ENCODE measurements at regions not wholly inside any gene's neighbourhood (a gene's known extent, or its start where the extent isn't known, plus 50 kb on each side); places are given as distances from the start of the nearest gene placed in this dataset.
A peak's percentile ranks its signal among the peaks of the same experiment; 100 is the strongest.

- DNase-seq (ENCODE audit: low read depth, low spot score) = no peak
- H3K27ac ChIP-seq (ENCODE audit: low read depth, low read length) = no peak overlapping the region
- H3K9me3 ChIP-seq (ENCODE audit: control insufficient read depth, insufficient read depth, low read length) = no peaks in the 10 kb centered on the region
- CTCF ChIA-PET = interaction anchor here (1.8 kb wide), 1 partner anchor 18 kb away, joined by 4 read pairs; no protein-coding TSS in a partner anchor
- no peaks in the 10 kb centered on the region for H3K27me3 ChIP-seq (ENCODE audit: control insufficient read depth, insufficient read depth, low read length)
- TF ChIP-seq, protein P1, sequence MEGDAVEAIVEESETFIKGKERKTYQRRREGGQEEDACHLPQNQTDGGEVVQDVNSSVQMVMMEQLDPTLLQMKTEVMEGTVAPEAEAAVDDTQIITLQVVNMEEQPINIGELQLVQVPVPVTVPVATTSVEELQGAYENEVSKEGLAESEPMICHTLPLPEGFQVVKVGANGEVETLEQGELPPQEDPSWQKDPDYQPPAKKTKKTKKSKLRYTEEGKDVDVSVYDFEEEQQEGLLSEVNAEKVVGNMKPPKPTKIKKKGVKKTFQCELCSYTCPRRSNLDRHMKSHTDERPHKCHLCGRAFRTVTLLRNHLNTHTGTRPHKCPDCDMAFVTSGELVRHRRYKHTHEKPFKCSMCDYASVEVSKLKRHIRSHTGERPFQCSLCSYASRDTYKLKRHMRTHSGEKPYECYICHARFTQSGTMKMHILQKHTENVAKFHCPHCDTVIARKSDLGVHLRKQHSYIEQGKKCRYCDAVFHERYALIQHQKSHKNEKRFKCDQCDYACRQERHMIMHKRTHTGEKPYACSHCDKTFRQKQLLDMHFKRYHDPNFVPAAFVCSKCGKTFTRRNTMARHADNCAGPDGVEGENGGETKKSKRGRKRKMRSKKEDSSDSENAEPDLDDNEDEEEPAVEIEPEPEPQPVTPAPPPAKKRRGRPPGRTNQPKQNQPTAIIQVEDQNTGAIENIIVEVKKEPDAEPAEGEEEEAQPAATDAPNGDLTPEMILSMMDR (IDR thresholded peaks at IDR 0.05; ENCODE audit: low read depth, low read length) = no peak
- POLR2A ChIA-PET = no interaction called here
- H3K4me3 ChIP-seq (ENCODE audit: low read depth, low read length) = no peak overlapping the region
Observed at GRCh38 chr9:12463641-12464040, 229.5 kb upstream of the TYRP1 start.

GRCh38 chr9:12464400-12464799 lies 228.8 kb upstream of the TYRP1 start:
- H3K9me3 ChIP-seq (ENCODE audit: control insufficient read depth, insufficient read depth, low read length) = no peaks in the 10 kb centered on the region
- TF ChIP-seq, protein P1 (IDR thresholded peaks at IDR 0.05; ENCODE audit: low read depth, low read length) = no peak
- H3K27ac ChIP-seq (ENCODE audit: low read depth, low read length) = no peak overlapping the region
- POLR2A ChIA-PET = no interaction called here
- no peak overlapping the region for H3K4me3 ChIP-seq (ENCODE audit: low read depth, low read length)
- no peak for DNase-seq (ENCODE audit: low read depth, low spot score)
- CTCF ChIA-PET = interaction anchor here (0.6 to 1.8 kb wide), 7 partner anchors 9 to 1153 kb away, joined by 3 to 5 read pairs (median 3); no protein-coding TSS in a partner anchor
- H3K27me3 ChIP-seq (ENCODE audit: control insufficient read depth, insufficient read depth, low read length) = no peaks in the 10 kb centered on the region

DNA sequence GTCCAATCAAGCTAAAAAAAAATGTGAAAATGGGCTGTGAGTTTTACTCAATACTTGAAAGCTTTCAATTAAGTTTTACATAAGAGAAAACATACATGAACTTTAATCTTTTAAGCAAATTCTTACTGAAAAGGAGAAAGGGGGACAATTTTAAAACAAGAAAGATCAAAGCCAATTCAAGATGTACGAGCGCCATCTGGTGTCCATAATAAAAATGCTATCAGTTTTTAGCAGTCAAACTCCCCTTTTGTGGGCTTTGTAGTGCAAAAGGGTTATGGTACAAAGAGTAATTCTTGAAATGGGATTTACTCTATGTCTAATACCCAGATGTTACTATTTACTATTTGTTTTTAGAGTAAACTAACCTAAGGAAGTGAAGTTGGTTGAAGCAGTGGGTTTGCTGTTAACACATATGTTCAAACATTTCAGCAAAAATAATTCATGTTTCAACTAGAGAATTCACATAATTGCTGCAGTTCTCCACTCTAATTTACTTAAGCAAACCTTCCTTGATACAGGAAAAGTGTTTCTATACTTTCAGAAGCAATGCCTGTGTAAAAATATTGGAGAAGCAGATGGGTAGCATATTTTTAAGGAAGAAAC lies 228.2 kb upstream of the TYRP1 start:
- no peak for DNase-seq (ENCODE audit: low read depth, low spot score)
- ChIA-PET POLR2A (no interaction called here), CTCF (interaction anchor here (0.6 to 1.8 kb wide), 8 partner anchors 9 to 1153 kb away, joined by 3 to 5 read pairs (median 3); no protein-coding TSS in a partner anchor)
- Histone ChIP-seq H3K27ac (ENCODE audit: low read depth, low read length) (no peak overlapping the region), H3K27me3 (ENCODE audit: control insufficient read depth, insufficient read depth, low read length) (no peaks in the 10 kb centered on the region), H3K4me3 (ENCODE audit: low read depth, low read length) (no peak overlapping the region), H3K9me3 (ENCODE audit: control insufficient read depth, insufficient read depth, low read length) (no peaks in the 10 kb centered on the region)
- TF ChIP-seq, protein P1 (IDR thresholded peaks at IDR 0.05; ENCODE audit: low read depth, low read length) = peak; percentile 64

DNA sequence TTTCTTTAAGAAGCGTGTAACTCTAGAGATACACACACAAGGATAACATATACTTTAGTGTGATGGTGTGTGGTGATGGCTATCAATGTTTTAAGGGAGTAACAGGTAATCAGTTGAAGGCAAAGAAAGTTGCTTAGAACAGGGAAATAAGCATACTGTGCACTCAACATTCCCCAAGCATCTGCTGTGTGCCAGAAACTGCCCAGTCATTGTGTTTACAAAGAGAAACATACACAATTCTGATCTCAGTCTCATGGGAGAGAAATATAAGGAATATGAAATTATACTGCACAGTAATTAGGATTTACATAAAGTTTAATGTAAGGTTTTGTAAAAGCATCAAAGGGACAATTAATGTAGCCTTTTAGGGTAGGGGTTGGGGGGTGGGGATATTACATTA lies 224.1 kb upstream of the TYRP1 start:
- no peaks in the 10 kb centered on the region for H3K27me3 ChIP-seq (ENCODE audit: control insufficient read depth, insufficient read depth, low read length)
- TF ChIP-seq, protein P1 (IDR thresholded peaks at IDR 0.05; ENCODE audit: low read depth, low read length) = no peak
- ChIA-PET CTCF (no interaction called here), POLR2A (no interaction called here)
- no peak for DNase-seq (ENCODE audit: low read depth, low spot score)
- no peak overlapping the region for H3K4me3 ChIP-seq (ENCODE audit: low read depth, low read length)
- H3K9me3 ChIP-seq (ENCODE audit: control insufficient read depth, insufficient read depth, low read length) = no peaks in the 10 kb centered on the region
- H3K27ac ChIP-seq (ENCODE audit: low read depth, low read length) = no peak overlapping the region

GRCh38 chr9:12494411-12494810 lies 198.8 kb upstream of the TYRP1 start:
- ChIA-PET CTCF (no interaction called here), POLR2A (no interaction called here)
- no peak overlapping the region for H3K4me3 ChIP-seq (ENCODE audit: low read depth, low read length)
- no peak overlapping the region for H3K27ac ChIP-seq (ENCODE audit: low read depth, low read length)
- no peaks in the 10 kb centered on the region for H3K9me3 ChIP-seq (ENCODE audit: control insufficient read depth, insufficient read depth, low read length)
- DNase-seq (ENCODE audit: low read depth, low spot score) = no peak
- TF ChIP-seq, protein P1 (IDR thresholded peaks at IDR 0.05; ENCODE audit: low read depth, low read length) = no peak
- no peaks in the 10 kb centered on the region for H3K27me3 ChIP-seq (ENCODE audit: control insufficient read depth, insufficient read depth, low read length)
